HEK293 (cell line): ENCODE measurements at regions not wholly inside any gene's neighbourhood (a gene's known extent, or its start where the extent isn't known, plus 50 kb on each side); places are given as distances from the start of the nearest gene placed in this dataset.

Experiments
- CTCF ChIA-PET: fragments of 350-600 bp; formaldehyde crosslinking; extraction: SDS; loops from one replicate; lab custom pipeline; 2021; ENCODE audit warnings: antibody characterized with exemption; lab: Yijun Ruan, JAX
- POLR2A ChIA-PET: fragments of 300-600 bp; formaldehyde crosslinking; extraction: SDS; loops from one replicate; lab custom pipeline; 2020; ENCODE audit warnings: antibody characterized with exemption, inconsistent platforms; lab: Yijun Ruan, JAX
- H3K27ac ChIP-seq: fragments of 200-500 bp; sonication (Bioruptor generic); 2 replicates; pipeline ENCODE4 v1.5.1; 2014; ENCODE audit warnings: low read depth, low read length, control low read depth, inconsistent platforms; ENCODE audit errors: extremely low read depth
- H3K36me3 ChIP-seq, 2 experiments: fragments of 200-500 bp in 1 of 2; sonication (Bioruptor generic) in 1 of 2; 1 replicate in 1 of 2; 2 replicates in 1 of 2; pipeline ENCODE4 v1.5.1; 2014 to 2017; ENCODE audit warnings: inconsistent platforms in 2 of 2, low read length in 2 of 2; ENCODE audit not compliant: control insufficient read depth in 2 of 2, insufficient read depth in 1 of 2
- H3K4me1 ChIP-seq: fragments of 200-500 bp; sonication (Bioruptor generic); 2 replicates; pipeline ENCODE4 v1.5.1; 2014; ENCODE audit warnings: mild to moderate bottlenecking, low read length, inconsistent platforms; ENCODE audit not compliant: control insufficient read depth, insufficient read depth
- H3K4me3 ChIP-seq: 2 replicates; pipeline ENCODE4 v1.5.1; 2011; ENCODE audit warnings: low read depth, mild to moderate bottlenecking, control low read depth, low read length, moderate library complexity
- H3K9me3 ChIP-seq: fragments of 200-500 bp; sonication (Bioruptor generic); 2 replicates; pipeline ENCODE4 v1.5.1; 2014; ENCODE audit warnings: low read depth, low read length, inconsistent platforms; ENCODE audit not compliant: control insufficient read depth, insufficient read depth
- GLI2 ChIP-seq: fragments of 450-650 bp; formaldehyde crosslinking; IDR thresholded peaks from 2 replicates; pipeline ENCODE4; 2017; ENCODE audit warnings: missing biosample characterization, missing genetic modification characterization, low read depth, borderline replicate concordance
- HOXA7 ChIP-seq: sonication (generic); formaldehyde crosslinking; IDR thresholded peaks from 2 replicates; pipeline ENCODE4 v1.8.1; 2022; ENCODE audit warnings: missing genetic modification reagents, borderline replicate concordance
- HOXC10 ChIP-seq: sonication (generic); formaldehyde crosslinking; IDR thresholded peaks from 2 replicates; pipeline ENCODE4 v1.8.1; 2023; ENCODE audit warnings: mild to moderate bottlenecking, missing genetic modification reagents
- PRDM2 ChIP-seq: fragments of 450-650 bp; formaldehyde crosslinking; IDR thresholded peaks from 2 replicates; pipeline ENCODE4 v1.5.1; 2016; ENCODE audit warnings: missing biosample characterization, missing genetic modification characterization, borderline replicate concordance
- YY1 ChIP-seq: fragments of 450-650 bp; formaldehyde crosslinking; IDR thresholded peaks from 2 replicates; pipeline ENCODE4 v1.5.1; 2018; ENCODE audit warnings: missing biosample characterization, missing genetic modification characterization
- ZNF114 ChIP-seq: fragments of 450-650 bp; formaldehyde crosslinking; IDR thresholded peaks from 2 replicates; pipeline ENCODE4 v1.5.0; 2017; ENCODE audit warnings: missing biosample characterization, missing genetic modification characterization
- ZNF221 ChIP-seq: fragments of 450-650 bp; formaldehyde crosslinking; IDR thresholded peaks from 2 replicates; pipeline ENCODE4 v1.5.1; 2017; ENCODE audit warnings: missing biosample characterization, missing genetic modification characterization, borderline replicate concordance
- ZNF266 ChIP-seq: fragments of 450-650 bp; formaldehyde crosslinking; IDR thresholded peaks from 2 replicates; pipeline ENCODE4 v1.5.1; 2016; ENCODE audit warnings: missing biosample characterization, missing genetic modification characterization, low read depth
- ZNF280D ChIP-seq: fragments of 450-650 bp; formaldehyde crosslinking; IDR thresholded peaks from 2 replicates; pipeline ENCODE4 v1.5.1; 2016; ENCODE audit warnings: missing biosample characterization, missing genetic modification characterization
- ZNF391 ChIP-seq: fragments of 450-650 bp; formaldehyde crosslinking; IDR thresholded peaks from 2 replicates; pipeline ENCODE4 v1.5.1; 2016; ENCODE audit warnings: low read depth, missing biosample characterization, missing genetic modification characterization, borderline replicate concordance
- ZNF404 ChIP-seq: fragments of 450-650 bp; formaldehyde crosslinking; IDR thresholded peaks from 2 replicates; pipeline ENCODE4 v1.5.1; 2017; ENCODE audit warnings: missing biosample characterization, missing genetic modification characterization
- ZNF433 ChIP-seq: fragments of 450-650 bp; formaldehyde crosslinking; IDR thresholded peaks from 2 replicates; pipeline ENCODE4 v1.5.1; 2016; ENCODE audit warnings: missing biosample characterization, missing genetic modification characterization, low read depth
- ZNF513 ChIP-seq: fragments of 450-650 bp; IDR thresholded peaks from 2 replicates; pipeline ENCODE4 v1.5.1; 2018; ENCODE audit warnings: missing biosample characterization, missing genetic modification characterization
- ZNF549 ChIP-seq: fragments of 450-650 bp; IDR thresholded peaks from 2 replicates; pipeline ENCODE4 v1.5.1; 2018; ENCODE audit warnings: missing biosample characterization, missing genetic modification characterization, mild to moderate bottlenecking, inconsistent platforms, moderate library complexity
- ZNF596 ChIP-seq: fragments of 450-650 bp; IDR thresholded peaks from 2 replicates; pipeline ENCODE4 v1.5.0; 2018; ENCODE audit warnings: missing biosample characterization, mild to moderate bottlenecking, missing genetic modification characterization, moderate library complexity
- ZNF747 ChIP-seq: fragments of 450-650 bp; formaldehyde crosslinking; IDR thresholded peaks from 2 replicates; pipeline ENCODE4 v1.5.1; 2016; ENCODE audit warnings: missing biosample characterization, missing genetic modification characterization
- ZNF843 ChIP-seq: fragments of 450-650 bp; formaldehyde crosslinking; IDR thresholded peaks from 2 replicates; pipeline ENCODE4 v1.5.1; 2016; ENCODE audit warnings: missing biosample characterization, missing genetic modification characterization
- ZSCAN23 ChIP-seq: fragments of 450-650 bp; formaldehyde crosslinking; IDR thresholded peaks from 2 replicates; pipeline ENCODE4 v1.5.1; 2016; ENCODE audit warnings: missing biosample characterization, missing genetic modification characterization

GRCh38 chr1:30642391-30643120 lies 80.8 kb downstream of the MATN1 start:
- no peaks in the 10 kb centered on the region for H3K9me3 ChIP-seq
- ChIA-PET POLR2A (no interaction called here), CTCF (interaction anchor here (0.6 kb wide), 1 partner anchor 144 kb away, joined by 3 read pairs; no protein-coding TSS in a partner anchor)
- H3K4me1 ChIP-seq, result no peaks in the 10 kb centered on the region
- H3K27ac ChIP-seq, result no peak overlapping the region
- TF ChIP-seq ZNF280D (no peak), ZNF596 (tag by site-specific recombination) (no peak), ZNF266 (no peak), ZNF513 (no peak), ZNF221 (tag by site-specific recombination) (no peak), ZNF549 (no peak), ZNF843 (no peak), GLI2 (tag by site-specific recombination) (no peak), ZNF433 (tag by site-specific recombination) (no peak), YY1 (tag by site-specific recombination) (no peak), ZNF747 (tag by site-specific recombination) (no peak), ZNF114 (tag by site-specific recombination) (no peak), HOXA7 (CRISPR knock-in tag) (no peak), HOXC10 (CRISPR knock-in tag) (no peak), PRDM2 (tag by site-specific recombination) (no peak), ZNF404 (tag by site-specific recombination) (no peak), ZNF391 (tag by site-specific recombination) (no peak), ZSCAN23 (tag by site-specific recombination) (no peak)
- no peaks in the 10 kb centered on the region for H3K36me3 ChIP-seq
- H3K4me3 ChIP-seq, result no peak overlapping the region
